WERI-Rb-1 (cell line): ENCODE measurements at regions not wholly inside any gene's neighbourhood (a gene's known extent, or its start where the extent isn't known, plus 50 kb on each side); places are given as distances from the start of the nearest gene placed in this dataset.

ENCODE experiments used
- DNase-seq: peaks from one replicate; pipeline ENCODE4 v3.0.0-alpha.2; 2020
- H3K27ac ChIP-seq: fragments of 250-450 bp; sonication (Bioruptor Pico); 2 replicates; pipeline ENCODE4 v1.5.1; 2020; ENCODE audit warnings: mild to moderate bottlenecking, moderate library complexity
- H3K27me3 ChIP-seq: fragments of 250-450 bp; sonication (Bioruptor Pico); 2 replicates; pipeline ENCODE4 v1.5.1; 2021; ENCODE audit warnings: mild to moderate bottlenecking, low read depth, moderate library complexity; ENCODE audit not compliant: insufficient read depth, severe bottlenecking
- H3K36me3 ChIP-seq: fragments of 250-450 bp; sonication (Bioruptor Pico); 2 replicates; pipeline ENCODE4 v1.5.1; 2020; ENCODE audit warnings: mild to moderate bottlenecking, moderate library complexity
- H3K4me3 ChIP-seq: 2 replicates; pipeline ENCODE4 v1.5.1; 2011; ENCODE audit warnings: low read depth, mild to moderate bottlenecking, control low read depth, low read length
- H3K9me3 ChIP-seq: fragments of 250-450 bp; sonication (Bioruptor Pico); 2 replicates; pipeline ENCODE4 v1.5.1; 2021; ENCODE audit warnings: mild to moderate bottlenecking, moderate library complexity; ENCODE audit not compliant: severe bottlenecking
- CTCF ChIP-seq: IDR thresholded peaks from 2 replicates; pipeline ENCODE4 v1.5.1; 2011; ENCODE audit warnings: low read depth, mild to moderate bottlenecking, control low read depth, inconsistent platforms, low read length

- peak; percentile 92 for TF ChIP-seq CTCF
- Histone ChIP-seq H3K9me3 (no peaks in the 10 kb centered on the region), H3K27me3 (no peaks in the 10 kb centered on the region), H3K36me3 (no peaks in the 10 kb centered on the region), H3K4me3 (no peak overlapping the region), H3K27ac (no peak overlapping the region)
- peak; percentile 75 for DNase-seq
These were observed 51.2 kb upstream of the CDH5 start for GRCh38 chr16:66315210-66315825.

GRCh38 chr16:66311306-66311705 is 55.2 kb upstream of the CDH5 start:
- H3K27me3 ChIP-seq = no peaks in the 10 kb centered on the region
- no peaks in the 10 kb centered on the region for H3K36me3 ChIP-seq
- DNase-seq = no peak
- no peak for TF ChIP-seq CTCF
- no peak overlapping the region for H3K27ac ChIP-seq
- H3K4me3 ChIP-seq = no peak overlapping the region
- no peaks in the 10 kb centered on the region for H3K9me3 ChIP-seq

DNA sequence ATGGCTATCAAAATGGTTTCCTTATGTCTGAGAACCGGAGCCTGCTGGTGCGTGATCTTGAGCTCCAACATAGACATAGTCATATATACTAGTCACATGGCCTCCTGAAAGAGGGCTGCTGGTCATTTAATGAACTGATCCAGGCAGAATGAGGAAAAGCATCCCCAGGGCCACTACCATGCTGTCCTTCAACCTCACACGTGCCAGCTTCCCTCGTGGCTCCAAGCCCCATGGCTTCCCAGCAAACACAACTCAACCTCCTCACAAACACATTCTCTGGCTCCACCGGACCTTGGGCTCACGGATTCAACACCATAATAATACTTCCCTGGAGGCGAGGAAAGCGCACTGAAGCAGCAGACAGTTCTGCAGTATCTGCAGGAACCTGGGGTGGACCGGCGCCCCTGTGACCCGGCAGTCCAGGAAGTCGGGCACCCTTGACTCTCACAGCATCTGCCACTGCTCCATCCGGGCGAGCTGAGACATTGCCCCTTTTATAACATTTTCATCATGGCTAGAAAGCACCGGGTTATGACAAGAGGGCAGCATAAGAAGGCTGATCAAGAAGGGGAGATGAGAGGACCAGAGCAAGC is 57.2 kb upstream of the CDH5 start:
- Histone ChIP-seq H3K9me3 (no peaks in the 10 kb centered on the region), H3K27ac (no peak overlapping the region), H3K4me3 (no peak overlapping the region), H3K36me3 (no peaks in the 10 kb centered on the region), H3K27me3 (no peaks in the 10 kb centered on the region)
- DNase-seq = no peak
- TF ChIP-seq CTCF = no peak

DNA sequence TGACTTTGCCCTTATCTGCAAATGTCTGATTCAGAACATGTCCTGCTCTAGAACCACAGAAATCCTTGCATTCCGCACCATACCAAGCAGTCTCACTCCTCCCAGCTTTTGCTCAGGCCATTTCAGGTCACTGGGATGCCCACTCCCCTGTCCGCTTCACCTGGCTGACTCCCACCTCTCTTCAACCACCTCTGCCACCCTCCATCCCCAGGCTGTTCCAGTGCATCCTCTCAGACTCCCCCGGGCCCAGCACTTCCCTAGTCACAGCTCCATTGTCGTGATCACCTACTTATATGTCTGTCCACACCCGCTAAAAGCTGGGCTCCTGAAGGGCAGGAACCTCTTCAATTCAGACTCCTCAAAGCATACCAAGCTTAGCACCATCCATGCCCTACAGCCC is 58.4 kb upstream of the CDH5 start:
- Histone ChIP-seq H3K27ac (no peak overlapping the region), H3K4me3 (no peak overlapping the region), H3K27me3 (no peaks in the 10 kb centered on the region), H3K9me3 (no peaks in the 10 kb centered on the region), H3K36me3 (no peaks in the 10 kb centered on the region)
- no peak for TF ChIP-seq CTCF
- DNase-seq = no peak

DNA sequence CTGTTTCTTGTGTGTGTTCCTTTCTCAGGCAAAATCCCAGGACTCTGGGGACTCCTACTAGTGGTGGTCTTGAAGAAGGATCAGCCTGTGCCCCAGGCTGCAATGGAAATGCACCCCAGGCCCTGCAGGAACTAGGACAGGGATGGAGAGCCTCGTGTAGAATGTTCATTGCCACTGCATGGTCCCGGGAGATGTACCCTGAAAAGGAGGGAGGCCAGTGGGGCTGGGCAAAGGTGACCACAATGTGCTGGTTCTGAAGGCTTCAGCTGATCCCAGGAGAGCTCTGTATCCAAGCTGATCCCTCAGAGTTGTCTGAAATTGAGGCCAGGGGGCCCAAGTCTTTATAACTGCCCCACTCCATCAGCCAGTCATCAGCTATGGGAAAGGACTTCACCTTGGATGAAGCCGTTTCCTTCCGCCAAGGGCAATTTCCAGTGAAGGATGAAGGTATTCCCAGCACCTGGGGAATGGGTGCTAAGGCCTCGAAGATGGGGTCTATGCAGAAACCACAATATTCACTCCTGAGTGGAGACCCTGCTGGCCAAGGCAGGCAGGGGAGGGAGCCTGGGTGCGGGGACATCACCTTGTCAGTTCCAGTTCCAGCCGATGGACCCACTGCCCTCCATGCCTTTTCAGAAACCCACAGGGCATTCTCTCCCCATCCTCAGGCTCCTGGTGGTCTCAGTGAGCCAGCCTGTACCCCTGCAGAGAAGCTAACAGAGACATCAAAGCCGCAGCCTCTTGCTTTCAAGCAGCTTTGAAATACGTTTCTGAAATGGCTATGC is 59.9 kb upstream of the CDH5 start:
- Histone ChIP-seq H3K4me3 (no peak overlapping the region), H3K27ac (no peak overlapping the region), H3K36me3 (no peaks in the 10 kb centered on the region), H3K9me3 (no peaks in the 10 kb centered on the region), H3K27me3 (no peaks in the 10 kb centered on the region)
- no peak for TF ChIP-seq CTCF
- no peak for DNase-seq
